ENCODE measurements at regions not wholly inside any gene's neighbourhood (a gene's known extent, or its start where the extent isn't known, plus 50 kb on each side); places are given as distances from the start of the nearest gene placed in this dataset.

GRCh38 chr18:41756141-41756540 is 198.9 kb upstream of the PIK3C3 start:
- Histone ChIP-seq H3K27ac (ENCODE audit: low read depth in 1 of 2, low read length in 2 of 2) (no peak overlapping the region), H3K36me3 (ENCODE audit: control insufficient read depth in 4 of 4, insufficient read depth in 3 of 4, low read depth in 1 of 4, low read length in 3 of 4) (no peaks in the 10 kb centered on the region), H3K9ac (ENCODE audit: low read depth in 1 of 2, low read length in 2 of 2) (no peak overlapping the region), H3K27me3 (ENCODE audit: control insufficient read depth in 4 of 4, insufficient read depth in 4 of 4, low read length in 3 of 4) (peaks cover 0 to 2% (median 0%) of the 10 kb centered on the region in 4 donors), H3K4me1 (ENCODE audit: control insufficient read depth in 4 of 4, insufficient read depth in 4 of 4, low read length in 3 of 4) (no peaks in the 10 kb centered on the region), H3K9me3 (ENCODE audit: control insufficient read depth in 4 of 4, low read length in 3 of 4) (no peaks in the 10 kb centered on the region), H3K4me3 (ENCODE audit: low read depth in 1 of 3, low read length in 3 of 3) (no peak overlapping the region)
- TF ChIP-seq NR2F2 (IDR thresholded peaks at IDR 0.05) (no peak), HNF4G (IDR thresholded peaks at IDR 0.05) (no peak), GABPA (IDR thresholded peaks at IDR 0.05 in 1 of 2, conservative IDR thresholded peaks at IDR 0.05 in 1 of 2) (no peak), FOXA1 (IDR thresholded peaks at IDR 0.05) (no peak), RAD21 (IDR thresholded peaks at IDR 0.05) (no peak), CTCF (IDR thresholded peaks at IDR 0.05; ENCODE audit: low read depth, low read length, missing input control) (no peak), RXRA (IDR thresholded peaks at IDR 0.05) (no peak), MAX (IDR thresholded peaks at IDR 0.05) (no peak), FOXA2 (IDR thresholded peaks at IDR 0.05) (no peak), HNF4A (conservative IDR thresholded peaks at IDR 0.05) (no peak), TAF1 (conservative IDR thresholded peaks at IDR 0.05) (no peak), EGR1 (IDR thresholded peaks at IDR 0.05; ENCODE audit: low read depth in 2 of 2) (no peak), SP1 (IDR thresholded peaks at IDR 0.05) (no peak), YY1 (IDR thresholded peaks at IDR 0.05) (no peak), JUND (IDR thresholded peaks at IDR 0.05) (no peak), ZBTB33 (IDR thresholded peaks at IDR 0.05) (no peak)
- TF ChIP-seq, protein P1, sequence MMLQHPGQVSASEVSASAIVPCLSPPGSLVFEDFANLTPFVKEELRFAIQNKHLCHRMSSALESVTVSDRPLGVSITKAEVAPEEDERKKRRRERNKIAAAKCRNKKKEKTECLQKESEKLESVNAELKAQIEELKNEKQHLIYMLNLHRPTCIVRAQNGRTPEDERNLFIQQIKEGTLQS (IDR thresholded peaks at IDR 0.05): no peak
- TF ChIP-seq, protein P2, sequence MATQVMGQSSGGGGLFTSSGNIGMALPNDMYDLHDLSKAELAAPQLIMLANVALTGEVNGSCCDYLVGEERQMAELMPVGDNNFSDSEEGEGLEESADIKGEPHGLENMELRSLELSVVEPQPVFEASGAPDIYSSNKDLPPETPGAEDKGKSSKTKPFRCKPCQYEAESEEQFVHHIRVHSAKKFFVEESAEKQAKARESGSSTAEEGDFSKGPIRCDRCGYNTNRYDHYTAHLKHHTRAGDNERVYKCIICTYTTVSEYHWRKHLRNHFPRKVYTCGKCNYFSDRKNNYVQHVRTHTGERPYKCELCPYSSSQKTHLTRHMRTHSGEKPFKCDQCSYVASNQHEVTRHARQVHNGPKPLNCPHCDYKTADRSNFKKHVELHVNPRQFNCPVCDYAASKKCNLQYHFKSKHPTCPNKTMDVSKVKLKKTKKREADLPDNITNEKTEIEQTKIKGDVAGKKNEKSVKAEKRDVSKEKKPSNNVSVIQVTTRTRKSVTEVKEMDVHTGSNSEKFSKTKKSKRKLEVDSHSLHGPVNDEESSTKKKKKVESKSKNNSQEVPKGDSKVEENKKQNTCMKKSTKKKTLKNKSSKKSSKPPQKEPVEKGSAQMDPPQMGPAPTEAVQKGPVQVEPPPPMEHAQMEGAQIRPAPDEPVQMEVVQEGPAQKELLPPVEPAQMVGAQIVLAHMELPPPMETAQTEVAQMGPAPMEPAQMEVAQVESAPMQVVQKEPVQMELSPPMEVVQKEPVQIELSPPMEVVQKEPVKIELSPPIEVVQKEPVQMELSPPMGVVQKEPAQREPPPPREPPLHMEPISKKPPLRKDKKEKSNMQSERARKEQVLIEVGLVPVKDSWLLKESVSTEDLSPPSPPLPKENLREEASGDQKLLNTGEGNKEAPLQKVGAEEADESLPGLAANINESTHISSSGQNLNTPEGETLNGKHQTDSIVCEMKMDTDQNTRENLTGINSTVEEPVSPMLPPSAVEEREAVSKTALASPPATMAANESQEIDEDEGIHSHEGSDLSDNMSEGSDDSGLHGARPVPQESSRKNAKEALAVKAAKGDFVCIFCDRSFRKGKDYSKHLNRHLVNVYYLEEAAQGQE (IDR thresholded peaks at IDR 0.05): no peak
- 65% methylated on average over 5 of the region's 5 CpGs for WGBS
- DNase-seq (ENCODE audit: low spot score): no peak

All from liver (tissue), 8 donors.